Peyer's patch (tissue), 4 donors: ENCODE measurements at regions not wholly inside any gene's neighbourhood (a gene's known extent, or its start where the extent isn't known, plus 50 kb on each side); places are given as distances from the start of the nearest gene placed in this dataset.
"Not testable (repeated sequence)": the region's sequence is repeated elsewhere in the genome, so short reads cannot be mapped to it uniquely, and the experiment has no call there.

Experiments used
- DNase-seq, 3 donors: peaks; one replicate each; pipeline ENCODE4 v3.0.0-alpha.2; 2017 to 2019
- H3K27ac ChIP-seq, 4 donors: fragments of 200-600 bp; sonication (generic); one replicate each; pipeline ENCODE4 v1.5.1; 2016 to 2019
- H3K27me3 ChIP-seq, 2 donors: fragments of 200-600 bp; sonication (generic); one replicate each; pipeline ENCODE4 v1.5.1; 2019
- H3K36me3 ChIP-seq, 3 donors: fragments of 200-600 bp; sonication (generic); one replicate each; pipeline ENCODE4 v1.5.1; 2016 to 2019
- H3K4me1 ChIP-seq, 4 donors: fragments of 200-600 bp; sonication (generic); one replicate each; pipeline ENCODE4 v1.5.1; 2016 to 2019
- H3K4me3 ChIP-seq, 4 donors: fragments of 200-600 bp; sonication (generic); 1 replicate in 3 of 4; 2 replicates in 1 of 4; pipeline ENCODE4 v1.5.1; 2016 to 2019; ENCODE audit warnings: mild to moderate bottlenecking in 1 of 4
- H3K9me3 ChIP-seq, 4 donors: fragments of 200-600 bp; sonication (generic); one replicate each; pipeline ENCODE4 v1.5.1; 2016 to 2019; ENCODE audit warnings: mild to moderate bottlenecking in 1 of 4
- CTCF ChIP-seq, 6 experiments: fragments of 450-650 bp in 4 of 6; fragments of 200-600 bp in 2 of 6; sonication (generic) in 1 of 6; IDR thresholded peaks; one replicate each; pipeline ENCODE4 v1.5.1; 2017 to 2019; ENCODE audit warnings: antibody characterized with exemption in 6 of 6, mild to moderate bottlenecking in 3 of 6, moderate library complexity in 1 of 6
- POLR2A ChIP-seq, 2 donors: fragments of 450-650 bp; IDR thresholded peaks; one replicate each; pipeline ENCODE4 v1.5.1; 2017; ENCODE audit warnings: antibody characterized with exemption in 2 of 2, mild to moderate bottlenecking in 2 of 2, moderate library complexity in 2 of 2

- TF ChIP-seq POLR2A (IDR thresholded peaks at IDR 0.05) (no peak), CTCF (IDR thresholded peaks at IDR 0.05) (no peak)
Measured at GRCh38 chr1:119210296-119210649, 69.8 kb upstream of the WARS2 start.

GRCh38 chr1:119213213-119213612 is 72.8 kb upstream of the WARS2 start:
- not testable (repeated sequence) for H3K27me3 ChIP-seq, H3K9me3 ChIP-seq, H3K4me1 ChIP-seq, H3K27ac ChIP-seq, H3K36me3 ChIP-seq, H3K4me3 ChIP-seq, DNase-seq

More at GRCh38 chr1:119210296-119210649, 69.8 kb upstream of the WARS2 start:
- H3K4me3 ChIP-seq, result no peak overlapping the region
- no peak for DNase-seq
- H3K9me3 ChIP-seq, result no peaks in the 10 kb centered on the region
- H3K36me3 ChIP-seq, result no peaks in the 10 kb centered on the region
- H3K27ac ChIP-seq, result no peak overlapping the region
- no peaks in the 10 kb centered on the region for H3K27me3 ChIP-seq
- no peaks in the 10 kb centered on the region for H3K4me1 ChIP-seq

- H3K9me3 ChIP-seq, DNase-seq, H3K27ac ChIP-seq, H3K4me1 ChIP-seq, H3K36me3 ChIP-seq, H3K4me3 ChIP-seq, H3K27me3 ChIP-seq: not testable (repeated sequence)
Measured at GRCh38 chr1:119214961-119215360, 74.5 kb upstream of the WARS2 start.

- H3K36me3 ChIP-seq, result no peaks in the 10 kb centered on the region
- H3K27me3 ChIP-seq, result no peaks in the 10 kb centered on the region
- TF ChIP-seq POLR2A (IDR thresholded peaks at IDR 0.05) (no peak), CTCF (IDR thresholded peaks at IDR 0.05) (no peak)
Measured at GRCh38 chr1:119217309-119217828, 76.9 kb upstream of the WARS2 start.

GRCh38 chr1:119219711-119220110 is 79.3 kb upstream of the WARS2 start:
- H3K27me3 ChIP-seq, result no peaks in the 10 kb centered on the region
- H3K4me1 ChIP-seq, result no peaks in the 10 kb centered on the region
- H3K9me3 ChIP-seq, result no peaks in the 10 kb centered on the region
- no peak overlapping the region for H3K4me3 ChIP-seq
- H3K36me3 ChIP-seq, result no peaks in the 10 kb centered on the region
- DNase-seq, result no peak
- TF ChIP-seq CTCF (IDR thresholded peaks at IDR 0.05) (no peak), POLR2A (IDR thresholded peaks at IDR 0.05) (no peak)
- H3K27ac ChIP-seq, result no peak overlapping the region

More at GRCh38 chr1:119217309-119217828, 76.9 kb upstream of the WARS2 start:
- H3K4me3 ChIP-seq, result no peak overlapping the region
- no peaks in the 10 kb centered on the region for H3K9me3 ChIP-seq
- no peak for DNase-seq
- H3K27ac ChIP-seq, result no peak overlapping the region
- no peaks in the 10 kb centered on the region for H3K4me1 ChIP-seq

GRCh38 chr1:119220991-119221390 is 80.5 kb upstream of the WARS2 start:
- Histone ChIP-seq H3K27me3 (no peaks in the 10 kb centered on the region), H3K27ac (no peak overlapping the region), H3K36me3 (no peaks in the 10 kb centered on the region), H3K4me1 (no peaks in the 10 kb centered on the region), H3K9me3 (no peaks in the 10 kb centered on the region), H3K4me3 (no peak overlapping the region)
- no peak for DNase-seq
- TF ChIP-seq POLR2A (IDR thresholded peaks at IDR 0.05), result no peak
- TF ChIP-seq CTCF (IDR thresholded peaks at IDR 0.05), result no peak

- Histone ChIP-seq H3K36me3 (no peaks in the 10 kb centered on the region), H3K4me3 (no peak overlapping the region), H3K9me3 (no peaks in the 10 kb centered on the region), H3K27me3 (no peaks in the 10 kb centered on the region), H3K27ac (no peak overlapping the region), H3K4me1 (no peaks in the 10 kb centered on the region)
- DNase-seq, result no peak
- TF ChIP-seq CTCF (IDR thresholded peaks at IDR 0.05), result no peak
- no peak for TF ChIP-seq POLR2A (IDR thresholded peaks at IDR 0.05)
Measured at GRCh38 chr1:119222271-119222670, 81.8 kb upstream of the WARS2 start.
